ENCODE measurements at regions not wholly inside any gene's neighbourhood (a gene's known extent, or its start where the extent isn't known, plus 50 kb on each side); places are given as distances from the start of the nearest gene placed in this dataset.

DNA sequence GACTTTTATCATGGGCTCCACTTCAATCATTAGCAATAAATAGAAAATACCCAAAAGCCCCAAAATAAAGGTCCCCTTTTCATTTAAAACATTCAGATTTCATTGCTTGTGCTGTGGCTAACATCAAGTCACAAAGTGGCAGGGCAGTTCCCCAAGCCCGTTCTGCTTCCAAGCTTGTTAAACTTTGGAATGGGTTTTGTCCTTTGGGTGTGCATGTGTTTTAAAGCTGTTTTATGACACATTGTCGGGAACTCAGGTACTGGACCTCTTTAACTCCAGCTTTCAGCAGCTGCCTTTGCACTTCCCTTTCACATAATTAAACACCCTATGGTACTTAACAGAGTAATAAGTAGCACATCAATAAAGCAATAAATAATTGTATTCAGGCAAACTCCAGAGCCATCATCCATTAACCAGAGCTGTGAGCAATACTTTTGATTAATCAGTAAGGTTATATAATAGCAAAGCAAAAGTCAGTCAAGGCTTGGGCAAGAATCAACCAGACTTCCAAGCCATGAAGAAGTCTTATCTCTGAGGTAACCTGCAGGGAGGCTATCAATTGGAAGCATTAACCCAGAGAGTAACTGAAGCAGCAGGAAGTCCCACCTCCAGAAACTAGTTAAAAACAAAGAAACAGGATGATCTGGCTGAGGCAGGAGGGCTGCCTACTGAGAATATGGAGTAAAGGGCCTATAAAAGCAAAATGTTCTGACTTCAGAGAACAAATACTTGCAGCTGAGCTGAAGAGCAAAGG, 56.1 kb upstream of the ARID5B start:
- 88 to 92% methylated on average over 2 of the region's 2 CpGs for WGBS, 2 donors
- Histone ChIP-seq H3K4me3 (ENCODE audit: low read length in 2 of 2) (no peak overlapping the region), H3K27ac (ENCODE audit: low read depth in 1 of 2, low read length in 2 of 2) (no peak overlapping the region), H3K4me1 (ENCODE audit: control insufficient read depth in 1 of 2, insufficient read depth in 2 of 2, low read length in 2 of 2) (no peaks in the 10 kb centered on the region), H3K36me3 (ENCODE audit: control insufficient read depth in 1 of 2, insufficient read depth in 2 of 2, low read length in 1 of 2) (no peaks in the 10 kb centered on the region), H3K9me3 (ENCODE audit: control insufficient read depth, low read length) (no peaks in the 10 kb centered on the region), H3K27me3 (ENCODE audit: control insufficient read depth in 1 of 2, insufficient read depth in 2 of 2, low read length in 1 of 2) (no peaks in the 10 kb centered on the region)
- no peak for ATAC-seq (ENCODE audit: low FRiP score)
- DNase-seq, result no peak
- intact Hi-C loops (cut with DNase I), result loop anchor here in 1 of 2 donors (10.0 kb wide), 1 partner anchor 441 kb away; no protein-coding TSS in a partner anchor

DNA sequence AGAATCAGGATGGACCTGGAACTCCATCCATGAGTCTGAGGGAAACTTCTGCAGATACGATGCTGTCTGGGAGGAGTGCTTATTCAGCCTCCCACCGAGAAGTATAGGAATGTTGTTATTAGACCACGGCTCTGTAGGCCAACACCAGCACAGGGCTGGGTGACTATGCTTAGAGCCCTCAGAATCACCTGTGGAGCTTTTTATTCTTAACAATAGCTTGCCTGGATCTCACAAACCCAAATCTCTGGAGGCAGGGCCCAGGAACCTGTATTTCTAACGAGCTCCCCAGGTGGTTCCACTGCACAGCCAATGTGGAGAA, 55.6 kb upstream of the ARID5B start:
- WGBS, 2 donors, result 81 to 91% methylated on average over 4 of the region's 4 CpGs
- no peaks in the 10 kb centered on the region for H3K27me3 ChIP-seq (ENCODE audit: control insufficient read depth in 1 of 2, insufficient read depth in 2 of 2, low read length in 1 of 2)
- ATAC-seq (ENCODE audit: low FRiP score), result no peak

DNA sequence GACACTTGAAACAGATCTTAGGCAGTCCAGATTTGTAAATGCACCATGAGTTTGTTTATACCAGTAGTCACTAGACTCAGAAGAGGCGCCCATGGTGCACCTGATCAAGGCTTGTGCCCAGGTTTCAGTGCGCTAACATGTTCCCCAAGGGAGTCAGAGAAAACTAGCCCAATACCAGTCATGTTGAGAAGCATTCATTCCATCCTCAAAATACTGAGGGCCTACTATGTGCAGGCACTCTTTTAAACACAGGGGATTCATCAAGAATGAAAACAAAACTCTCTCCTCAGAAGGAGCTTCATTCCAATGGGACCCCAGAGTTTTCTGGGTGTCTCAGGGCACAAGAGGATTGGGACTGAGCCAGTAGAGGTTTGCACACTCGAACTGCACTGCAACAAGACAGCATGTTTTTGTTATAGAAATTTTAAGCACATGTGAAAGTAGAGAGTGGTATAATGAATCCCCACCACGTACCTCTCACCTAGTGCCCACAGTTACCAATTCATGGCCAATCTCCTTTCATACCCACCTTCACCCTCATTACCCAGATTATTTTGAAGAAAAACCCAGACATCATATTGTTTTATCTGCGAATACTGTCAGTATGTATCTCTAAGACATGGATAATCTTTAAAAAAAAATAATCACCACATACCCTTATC, 55.0 kb upstream of the ARID5B start:
- ATAC-seq (ENCODE audit: low FRiP score), result no peak
- no peaks in the 10 kb centered on the region for H3K27me3 ChIP-seq (ENCODE audit: control insufficient read depth in 1 of 2, insufficient read depth in 2 of 2, low read length in 1 of 2)
- no peaks in the 10 kb centered on the region for H3K4me1 ChIP-seq (ENCODE audit: control insufficient read depth in 1 of 2, insufficient read depth in 2 of 2, low read length in 2 of 2)
- DNase-seq, result no peak
- H3K4me3 ChIP-seq (ENCODE audit: low read length in 2 of 2), result no peak overlapping the region
- no peaks in the 10 kb centered on the region for H3K9me3 ChIP-seq (ENCODE audit: control insufficient read depth, low read length)
- no peaks in the 10 kb centered on the region for H3K36me3 ChIP-seq (ENCODE audit: control insufficient read depth in 1 of 2, insufficient read depth in 2 of 2, low read length in 1 of 2)
- WGBS, 2 donors, result 87 to 98% methylated on average over 5 of the region's 5 CpGs
- intact Hi-C loops (cut with DNase I), result loop anchor here in 1 of 2 donors (10.0 kb wide), 1 partner anchor 442 kb away; no protein-coding TSS in a partner anchor
- H3K27ac ChIP-seq (ENCODE audit: low read depth in 1 of 2, low read length in 2 of 2), result no peak overlapping the region

More for the DNA sequence above, 55.6 kb upstream of the ARID5B start:
- Histone ChIP-seq H3K4me3 (ENCODE audit: low read length in 2 of 2) (no peak overlapping the region), H3K27ac (ENCODE audit: low read depth in 1 of 2, low read length in 2 of 2) (no peak overlapping the region), H3K4me1 (ENCODE audit: control insufficient read depth in 1 of 2, insufficient read depth in 2 of 2, low read length in 2 of 2) (no peaks in the 10 kb centered on the region), H3K9me3 (ENCODE audit: control insufficient read depth, low read length) (no peaks in the 10 kb centered on the region), H3K36me3 (ENCODE audit: control insufficient read depth in 1 of 2, insufficient read depth in 2 of 2, low read length in 1 of 2) (no peaks in the 10 kb centered on the region)
- intact Hi-C loops (cut with DNase I), result loop anchor here in 1 of 2 donors (10.0 kb wide), 1 partner anchor 441 kb away; no protein-coding TSS in a partner anchor
- DNase-seq, result no peak

DNA sequence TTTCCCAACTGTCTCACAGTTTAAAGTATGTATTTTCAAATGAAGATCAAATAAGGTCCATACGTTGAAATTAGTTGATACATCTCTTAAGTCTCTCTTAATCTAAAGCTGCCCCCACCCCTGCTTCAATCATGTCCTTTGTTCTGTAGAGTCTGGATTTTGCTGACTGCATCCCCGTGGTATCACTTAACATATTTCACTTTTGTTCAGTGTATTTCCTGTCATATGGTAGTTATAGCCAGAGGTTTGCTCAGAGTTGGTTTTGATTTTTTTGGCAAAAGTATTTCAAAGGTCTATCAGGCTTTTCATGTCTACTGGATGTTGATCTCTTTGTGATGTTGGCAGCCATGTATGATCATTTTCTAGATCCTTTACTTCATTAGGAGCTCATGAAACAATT, 54.4 kb upstream of the ARID5B start:
- Histone ChIP-seq H3K36me3 (ENCODE audit: control insufficient read depth in 1 of 2, insufficient read depth in 2 of 2, low read length in 1 of 2) (no peaks in the 10 kb centered on the region), H3K27ac (ENCODE audit: low read depth in 1 of 2, low read length in 2 of 2) (no peak overlapping the region), H3K4me1 (ENCODE audit: control insufficient read depth in 1 of 2, insufficient read depth in 2 of 2, low read length in 2 of 2) (no peaks in the 10 kb centered on the region), H3K9me3 (ENCODE audit: control insufficient read depth, low read length) (no peaks in the 10 kb centered on the region), H3K27me3 (ENCODE audit: control insufficient read depth in 1 of 2, insufficient read depth in 2 of 2, low read length in 1 of 2) (no peaks in the 10 kb centered on the region), H3K4me3 (ENCODE audit: low read length in 2 of 2) (no peak overlapping the region)
- ATAC-seq (ENCODE audit: low FRiP score) (no peak), DNase-seq (no peak)
- 68 to 70% methylated on average over 2 of the region's 2 CpGs for WGBS, 2 donors
- intact Hi-C loops (cut with DNase I), result loop anchor here in 1 of 2 donors (10.0 kb wide), 1 partner anchor 442 kb away; no protein-coding TSS in a partner anchor

GRCh38 chr10:61847640-61848039, 53.9 kb upstream of the ARID5B start:
- Histone ChIP-seq H3K27me3 (ENCODE audit: control insufficient read depth in 1 of 2, insufficient read depth in 2 of 2, low read length in 1 of 2) (no peaks in the 10 kb centered on the region), H3K4me3 (ENCODE audit: low read length in 2 of 2) (no peak overlapping the region), H3K27ac (ENCODE audit: low read depth in 1 of 2, low read length in 2 of 2) (no peak overlapping the region), H3K36me3 (ENCODE audit: control insufficient read depth in 1 of 2, insufficient read depth in 2 of 2, low read length in 1 of 2) (no peaks in the 10 kb centered on the region), H3K4me1 (ENCODE audit: control insufficient read depth in 1 of 2, insufficient read depth in 2 of 2, low read length in 2 of 2) (no peaks in the 10 kb centered on the region), H3K9me3 (ENCODE audit: control insufficient read depth, low read length) (no peaks in the 10 kb centered on the region)
- 95 to 97% methylated on average over 2 of the region's 2 CpGs for WGBS, 2 donors
- DNase-seq (no peak), ATAC-seq (ENCODE audit: low FRiP score) (no peak)
- intact Hi-C loops (cut with DNase I), result loop anchor here in 1 of 2 donors (10.0 kb wide), 1 partner anchor 443 kb away; no protein-coding TSS in a partner anchor

GRCh38 chr10:61850376-61850775, 51.1 kb upstream of the ARID5B start:
- no peaks in the 10 kb centered on the region for H3K27me3 ChIP-seq (ENCODE audit: control insufficient read depth in 1 of 2, insufficient read depth in 2 of 2, low read length in 1 of 2)
- no peak overlapping the region for H3K4me3 ChIP-seq (ENCODE audit: low read length in 2 of 2)
- H3K4me1 ChIP-seq (ENCODE audit: control insufficient read depth in 1 of 2, insufficient read depth in 2 of 2, low read length in 2 of 2), result no peaks in the 10 kb centered on the region
- intact Hi-C loops (cut with DNase I), result no loop called here
- no peak overlapping the region for H3K27ac ChIP-seq (ENCODE audit: low read depth in 1 of 2, low read length in 2 of 2)
- DNase-seq (no peak), ATAC-seq (ENCODE audit: low FRiP score) (no peak)
- no peaks in the 10 kb centered on the region for H3K9me3 ChIP-seq (ENCODE audit: control insufficient read depth, low read length)
- H3K36me3 ChIP-seq (ENCODE audit: control insufficient read depth in 1 of 2, insufficient read depth in 2 of 2, low read length in 1 of 2), result no peaks in the 10 kb centered on the region
